Activated CD8-positive, alpha-beta memory T cell treated with anti-CD3 and anti-CD28 coated beads, Interleukin-2, amount 10 ng/mL, durations not matched to agents 7 days and 5 days (primary cell): ENCODE measurements at regions not wholly inside any gene's neighbourhood (a gene's known extent, or its start where the extent isn't known, plus 50 kb on each side); places are given as distances from the start of the nearest gene placed in this dataset.

Experiments used
- ATAC-seq: fragments of 150-1000 bp; cut with Tn5 transposase; one replicate; pipeline ENCODE4 v1.10.0; 2021; ENCODE audit warnings: moderate library complexity
- CTCF ChIA-PET: fragments of 350-600 bp; sonication (Branson Sonifier 250); formaldehyde crosslinking; loops from one replicate; lab custom pipeline; 2021; ENCODE audit warnings: antibody characterized with exemption; lab: Charles Lee
- DNase-seq: peaks from one replicate; pipeline ENCODE4 v3.0.0-alpha.2; 2020
- H3K27ac Mint-ChIP-seq: one replicate; pipeline ENCODE4 v1.8.0; 2021; ENCODE audit warnings: mild to moderate bottlenecking, mixed read lengths
- H3K27me3 Mint-ChIP-seq: one replicate; pipeline ENCODE4 v1.8.0; 2021; ENCODE audit warnings: mixed read lengths
- H3K36me3 Mint-ChIP-seq: one replicate; pipeline ENCODE4 v1.8.0; 2021; ENCODE audit warnings: mild to moderate bottlenecking, mixed read lengths
- H3K4me1 Mint-ChIP-seq: one replicate; pipeline ENCODE4 v1.8.0; 2021; ENCODE audit warnings: mixed read lengths
- H3K4me3 Mint-ChIP-seq: one replicate; pipeline ENCODE4 v1.8.0; 2021; ENCODE audit warnings: mild to moderate bottlenecking, moderate library complexity, mixed read lengths
- H3K9me3 Mint-ChIP-seq: one replicate; pipeline ENCODE4 v1.8.0; 2022; ENCODE audit warnings: low read depth, mixed read lengths

GRCh38 chr2:62566847-62567246, 60.9 kb upstream of the TMEM17 start:
- Mint-ChIP-seq H3K9me3 (no peaks in the 10 kb centered on the region), H3K4me3 (no peak overlapping the region), H3K36me3 (no peaks in the 10 kb centered on the region), H3K27me3 (peaks cover 35% of the 10 kb centered on the region), H3K27ac (no peak overlapping the region), H3K4me1 (peaks cover 2% of the 10 kb centered on the region)
- DNase-seq (no peak), ATAC-seq (no peak)
- CTCF ChIA-PET: no interaction called here

GRCh38 chr2:62565309-62565908, 59.4 kb upstream of the TMEM17 start:
- Mint-ChIP-seq H3K36me3 (no peaks in the 10 kb centered on the region), H3K27me3 (peaks cover 22% of the 10 kb centered on the region), H3K27ac (no peak overlapping the region), H3K4me3 (no peak overlapping the region), H3K9me3 (no peaks in the 10 kb centered on the region), H3K4me1 (no peaks in the 10 kb centered on the region)
- no peak for ATAC-seq
- no peak for DNase-seq
- CTCF ChIA-PET: no interaction called here

- CTCF ChIA-PET: no interaction called here
- H3K4me1 Mint-ChIP-seq: no peaks in the 10 kb centered on the region
- H3K36me3 Mint-ChIP-seq: no peaks in the 10 kb centered on the region
- peaks cover 15% of the 10 kb centered on the region for H3K27me3 Mint-ChIP-seq
- H3K27ac Mint-ChIP-seq: no peak overlapping the region
- no peak for ATAC-seq
- DNase-seq: no peak
- no peaks in the 10 kb centered on the region for H3K9me3 Mint-ChIP-seq
- H3K4me3 Mint-ChIP-seq: no peak overlapping the region
Observed at GRCh38 chr2:62564380-62565137, 58.6 kb upstream of the TMEM17 start.

GRCh38 chr2:62561586-62561985, 55.6 kb upstream of the TMEM17 start:
- peaks cover 2% of the 10 kb centered on the region for H3K9me3 Mint-ChIP-seq
- no peaks in the 10 kb centered on the region for H3K4me1 Mint-ChIP-seq
- peaks cover 9% of the 10 kb centered on the region for H3K27me3 Mint-ChIP-seq
- CTCF ChIA-PET: no interaction called here
- DNase-seq (no peak), ATAC-seq (no peak)
- no peaks in the 10 kb centered on the region for H3K36me3 Mint-ChIP-seq
- no peak overlapping the region for H3K27ac Mint-ChIP-seq
- no peak overlapping the region for H3K4me3 Mint-ChIP-seq

- H3K4me1 Mint-ChIP-seq: no peaks in the 10 kb centered on the region
- peaks cover 2% of the 10 kb centered on the region for H3K9me3 Mint-ChIP-seq
- H3K27ac Mint-ChIP-seq: no peak overlapping the region
- peaks cover 13% of the 10 kb centered on the region for H3K27me3 Mint-ChIP-seq
- CTCF ChIA-PET: no interaction called here
- no peak overlapping the region for H3K4me3 Mint-ChIP-seq
- no peak for ATAC-seq
- no peak for DNase-seq
- no peaks in the 10 kb centered on the region for H3K36me3 Mint-ChIP-seq
Observed at GRCh38 chr2:62559582-62559981, 53.6 kb upstream of the TMEM17 start.

- peaks cover 2% of the 10 kb centered on the region for H3K9me3 Mint-ChIP-seq
- DNase-seq: no peak
- CTCF ChIA-PET: no interaction called here
- no peaks in the 10 kb centered on the region for H3K4me1 Mint-ChIP-seq
- H3K36me3 Mint-ChIP-seq: no peaks in the 10 kb centered on the region
- H3K27me3 Mint-ChIP-seq: peaks cover 13% of the 10 kb centered on the region
- no peak overlapping the region for H3K27ac Mint-ChIP-seq
- no peak overlapping the region for H3K4me3 Mint-ChIP-seq
- ATAC-seq: no peak
Observed at GRCh38 chr2:62558743-62559142, 52.7 kb upstream of the TMEM17 start.

- H3K4me3 Mint-ChIP-seq: no peak overlapping the region
- H3K27me3 Mint-ChIP-seq: peaks cover 8% of the 10 kb centered on the region
- DNase-seq: no peak
- peaks cover 2% of the 10 kb centered on the region for H3K9me3 Mint-ChIP-seq
- CTCF ChIA-PET: interaction anchor here (1.2 kb wide), 1 partner anchor 107 kb away, joined by 3 read pairs; no protein-coding TSS in a partner anchor
- no peak for ATAC-seq
- no peaks in the 10 kb centered on the region for H3K4me1 Mint-ChIP-seq
- no peak overlapping the region for H3K27ac Mint-ChIP-seq
- H3K36me3 Mint-ChIP-seq: no peaks in the 10 kb centered on the region
Observed at GRCh38 chr2:62556086-62556485, 50.1 kb upstream of the TMEM17 start.
